A549 (cell line): ENCODE measurements at regions not wholly inside any gene's neighbourhood (a gene's known extent, or its start where the extent isn't known, plus 50 kb on each side); places are given as distances from the start of the nearest gene placed in this dataset.

Experiments
- ATAC-seq, 2 experiments: fragments of 200-7000 bp in 1 of 2; fragments of >200 bp in 1 of 2; cut with Nextera tagmentation in 1 of 2; cut with Tn5 transposase in 1 of 2; 3 replicates each; pipeline versions ENCODE4 v1.8.0 to v1.9.1; 2018 to 2020; ENCODE audit warnings: mild to moderate bottlenecking in 1 of 2, moderate library complexity in 1 of 2
- CTCF ChIA-PET: fragments of 300-600 bp; sonication (Branson Sonifier 250); formaldehyde crosslinking; extraction: SDS; loops from one replicate; lab custom pipeline; 2021; ENCODE audit warnings: antibody characterized with exemption, inconsistent platforms; lab: Yijun Ruan, JAX
- POLR2A ChIA-PET: fragments of 350-600 bp; formaldehyde crosslinking; extraction: SDS; loops from one replicate; lab custom pipeline; 2021; ENCODE audit warnings: antibody characterized with exemption, inconsistent platforms; lab: Yijun Ruan, JAX
- DNase-seq, 2 experiments: peaks; one replicate each; pipeline versions ENCODE4 v3.0.0 to v3.0.0-alpha.2; 2011 to 2016; ENCODE audit warnings: low read depth in 1 of 2, low spot score in 1 of 2
- FAIRE-seq: peaks from 2 replicates; lab custom pipeline; 2011; peaks lifted over from hg19 to GRCh38; lab: Jason Lieb, UNC
- H3K27ac ChIP-seq, 2 experiments: fragments of >200 bp; sonication (Bioruptor Twin); formaldehyde crosslinking; 3 replicates each; pipeline ENCODE4 v1.5.1; 2016 to 2017
- H3K4me1 ChIP-seq: fragments of >200 bp; sonication (Bioruptor Twin); formaldehyde crosslinking; 3 replicates; pipeline ENCODE4 v1.6.1; 2016
- H3K4me2 ChIP-seq: fragments of >200 bp; sonication (Bioruptor Twin); formaldehyde crosslinking; 3 replicates; pipeline ENCODE4 v1.6.1; 2016
- H3K4me3 ChIP-seq: fragments of >200 bp; sonication (Bioruptor Twin); formaldehyde crosslinking; 3 replicates; pipeline ENCODE4 v1.5.1; 2016
- H3K9me3 ChIP-seq: fragments of >200 bp; sonication (Bioruptor Twin); formaldehyde crosslinking; 3 replicates; pipeline ENCODE4 v1.6.1; 2016
- CBX8 ChIP-seq: fragments of 200-600 bp; sonication (generic); IDR thresholded peaks from 2 replicates; pipeline ENCODE4 v1.6.1; 2016
- CEBPB ChIP-seq, 2 experiments: fragments of >200 bp in 1 of 2; sonication (Bioruptor Twin) in 1 of 2; formaldehyde crosslinking in 1 of 2; IDR thresholded peaks; 2 replicates each; pipeline ENCODE4 v1.6.1; 2012 to 2016
- CTCF ChIP-seq: fragments of >200 bp; sonication (Bioruptor Twin); formaldehyde crosslinking; IDR thresholded peaks from 3 replicates; pipeline ENCODE4 v1.5.1; 2016
- E2F6 ChIP-seq: IDR thresholded peaks from 2 replicates; pipeline ENCODE4 v1.6.1; 2012; ENCODE audit warnings: low read depth, borderline replicate concordance
- EHMT2 ChIP-seq: fragments of 200-600 bp; sonication (generic); IDR thresholded peaks from 2 replicates; pipeline ENCODE4 v1.6.1; 2016; ENCODE audit warnings: antibody characterized with exemption, low read depth, mild to moderate bottlenecking, moderate library complexity
- EP300 ChIP-seq, 2 experiments: fragments of >200 bp; sonication (Bioruptor Twin); formaldehyde crosslinking; IDR thresholded peaks; 2 replicates in 1 of 2; 3 replicates in 1 of 2; pipeline ENCODE4 v1.6.1; 2016 to 2017
- ESRRA ChIP-seq: fragments of 150-350 bp; IDR thresholded peaks from 2 replicates; pipeline ENCODE4 v1.6.1; 2014; ENCODE audit warnings: mild to moderate bottlenecking, low read length, borderline replicate concordance
- FOSL2 ChIP-seq, 2 experiments: fragments of 450-650 bp in 1 of 2; fragments of >200 bp in 1 of 2; sonication (Bioruptor Twin) in 1 of 2; formaldehyde crosslinking; IDR thresholded peaks; 2 replicates each; pipeline versions ENCODE4 v1.5.0 to v1.6.1; 2016 to 2020; ENCODE audit warnings: mild to moderate bottlenecking in 1 of 2, moderate library complexity in 1 of 2
- FOXS1 ChIP-seq: fragments of 250-450 bp; sonication (Bioruptor Pico); IDR thresholded peaks from 2 replicates; pipeline ENCODE4 v1.5.0; 2020; ENCODE audit warnings: mild to moderate bottlenecking, moderate library complexity
- HDAC2 ChIP-seq: fragments of 200-600 bp; sonication (generic); IDR thresholded peaks from 2 replicates; pipeline ENCODE4 v1.6.1; 2016
- HES2 ChIP-seq: fragments of >200 bp; sonication (Bioruptor Twin); formaldehyde crosslinking; IDR thresholded peaks from 2 replicates; pipeline ENCODE4 v1.6.1; 2016
- HEYL ChIP-seq: fragments of 250-450 bp; sonication (Bioruptor Pico); IDR thresholded peaks from 2 replicates; pipeline ENCODE4 v1.8.0; 2021; ENCODE audit warnings: mild to moderate bottlenecking, moderate library complexity
- HOXA7 ChIP-seq: fragments of 250-450 bp; sonication (Bioruptor Pico); IDR thresholded peaks from 2 replicates; pipeline ENCODE4 v1.5.0; 2020; ENCODE audit warnings: mild to moderate bottlenecking, moderate library complexity
- HOXB13 ChIP-seq: fragments of 250-450 bp; sonication (Bioruptor Pico); IDR thresholded peaks from 2 replicates; pipeline ENCODE4 v1.5.0; 2020; ENCODE audit warnings: low read depth, mild to moderate bottlenecking, moderate library complexity
- JUN ChIP-seq, 2 experiments: fragments of >200 bp; sonication (Bioruptor Twin); formaldehyde crosslinking; IDR thresholded peaks; 2 replicates in 1 of 2; 3 replicates in 1 of 2; pipeline ENCODE4 v1.6.1; 2016 to 2017
- KDM1A ChIP-seq: fragments of 200-600 bp; sonication (generic); IDR thresholded peaks from 2 replicates; pipeline ENCODE4 v1.6.1; 2016; ENCODE audit warnings: low read depth, mild to moderate bottlenecking
- MAX ChIP-seq: IDR thresholded peaks from 2 replicates; pipeline ENCODE4 v1.6.1; 2012
- POLR2A ChIP-seq: IDR thresholded peaks from 2 replicates; pipeline ENCODE4 v1.6.1; 2012; ENCODE audit warnings: mild to moderate bottlenecking, low read length
- POLR2AphosphoS2 ChIP-seq: conservative IDR thresholded peaks from 2 replicates; pipeline ENCODE4 v1.6.1; 2012; ENCODE audit warnings: low read length, improper control_type of control experiment, inconsistent platforms
- RAD21 ChIP-seq, 2 experiments: fragments of >200 bp in 1 of 2; sonication (Bioruptor Twin) in 1 of 2; formaldehyde crosslinking in 1 of 2; IDR thresholded peaks in 1 of 2; conservative IDR thresholded peaks in 1 of 2; 2 replicates in 1 of 2; 3 replicates in 1 of 2; pipeline ENCODE4 v1.6.1; 2012 to 2018; ENCODE audit warnings: inconsistent platforms in 1 of 2
- RCOR1 ChIP-seq: fragments of 150-350 bp; IDR thresholded peaks from 2 replicates; pipeline ENCODE4 v1.6.1; 2014; ENCODE audit warnings: antibody characterized with exemption, low read length, low read depth
- REST ChIP-seq: fragments of 200-600 bp; sonication (generic); IDR thresholded peaks from 2 replicates; pipeline ENCODE4 v1.6.1; 2016; ENCODE audit warnings: antibody characterized with exemption, mild to moderate bottlenecking, moderate library complexity
- RFX5 ChIP-seq: fragments of 450-650 bp; IDR thresholded peaks from 2 replicates; pipeline ENCODE4 v1.7.1; 2014; ENCODE audit warnings: antibody characterized with exemption, mild to moderate bottlenecking, moderate library complexity
- RNF2 ChIP-seq: fragments of 200-600 bp; sonication (generic); IDR thresholded peaks from 2 replicates; pipeline ENCODE4 v1.6.1; 2016; ENCODE audit warnings: low read depth, mild to moderate bottlenecking, antibody characterized with exemption, moderate library complexity, borderline replicate concordance
- TP53 ChIP-seq: fragments of 250-450 bp; sonication (Bioruptor Pico); IDR thresholded peaks from 2 replicates; pipeline ENCODE4 v1.5.0; 2021; ENCODE audit warnings: mild to moderate bottlenecking, moderate library complexity
- USF2 ChIP-seq: fragments of 450-650 bp; IDR thresholded peaks from 2 replicates; pipeline ENCODE4 v1.6.1; 2014; ENCODE audit warnings: antibody characterized with exemption
- ZC3H11A ChIP-seq: fragments of 450-650 bp; IDR thresholded peaks from 2 replicates; pipeline ENCODE4 v1.6.1; 2014; ENCODE audit warnings: antibody characterized with exemption, mild to moderate bottlenecking
- ZNF302 ChIP-seq: fragments of 250-450 bp; sonication (Bioruptor Pico); IDR thresholded peaks from 2 replicates; pipeline ENCODE4 v1.9.0; 2021; ENCODE audit warnings: inconsistent platforms, mild to moderate bottlenecking, moderate library complexity
- WGBS: methylation state at CpG from one replicate; pipeline ENCODE4 v1.1.6; 2017; ENCODE audit errors: missing lambda C conversion rate; 5-methylcytosine and 5-hydroxymethylcytosine counted together

- TF ChIP-seq REST = no peak
Observed at GRCh38 chr4:20570981-20571715, 129.1 kb upstream of the PACRGL start (continued).

- 33% methylated on average over 8 of the region's 8 CpGs for WGBS
- ATAC-seq (no peak), FAIRE-seq (no peak), DNase-seq (no peak)
- TF ChIP-seq RCOR1 (no peak), POLR2A (no peak), RAD21 (conservative IDR thresholded peaks at IDR 0.05 in 1 of 2, IDR thresholded peaks at IDR 0.05 in 1 of 2) (no peak), TP53 (CRISPR knock-in tag) (no peak), ESRRA (no peak), JUN (IDR thresholded peaks at IDR 0.05) (no peak), USF2 (no peak), EHMT2 (no peak), POLR2AphosphoS2 (no peak), HOXB13 (CRISPR knock-in tag) (no peak), KDM1A (no peak), CEBPB (IDR thresholded peaks at IDR 0.05) (no peak), EP300 (IDR thresholded peaks at IDR 0.05) (no peak), MAX (no peak), FOXS1 (CRISPR knock-in tag) (no peak), FOSL2 (IDR thresholded peaks at IDR 0.05) (no peak), FOSL2 (CRISPR knock-in tag; IDR thresholded peaks at IDR 0.05) (no peak), CTCF (no peak), ZNF302 (CRISPR knock-in tag) (no peak)
- Histone ChIP-seq H3K4me2 (no peak overlapping the region), H3K27ac (no peak overlapping the region), H3K9me3 (no peaks in the 10 kb centered on the region), H3K4me1 (no peaks in the 10 kb centered on the region), H3K4me3 (no peak overlapping the region)
- CTCF ChIA-PET = no interaction called here
- POLR2A ChIA-PET = no interaction called here
Observed at GRCh38 chr4:20572976-20573375, 127.3 kb upstream of the PACRGL start.

- POLR2A ChIA-PET = no interaction called here
- no peaks in the 10 kb centered on the region for H3K4me1 ChIP-seq
- WGBS = 13% methylated on average over 1 of the region's 1 CpG
- no peak overlapping the region for H3K27ac ChIP-seq
- H3K9me3 ChIP-seq = no peaks in the 10 kb centered on the region
- no peak for DNase-seq
- ATAC-seq = no peak
- no peak for FAIRE-seq
- no peak overlapping the region for H3K4me2 ChIP-seq
- TF ChIP-seq ESRRA (no peak), HES2 (no peak), RNF2 (no peak), RFX5 (no peak), ZC3H11A (no peak), HOXA7 (CRISPR knock-in tag) (no peak), POLR2A (no peak), HEYL (CRISPR knock-in tag) (no peak), HDAC2 (no peak), E2F6 (no peak), CBX8 (no peak), USF2 (no peak)
- CTCF ChIA-PET = no interaction called here
- H3K4me3 ChIP-seq = no peak overlapping the region
Observed at GRCh38 chr4:20574986-20575385, 125.3 kb upstream of the PACRGL start.
